Heart right ventricle (tissue), 16 donors: ENCODE measurements at regions not wholly inside any gene's neighbourhood (a gene's known extent, or its start where the extent isn't known, plus 50 kb on each side); places are given as distances from the start of the nearest gene placed in this dataset.
A peak's percentile ranks its signal among the peaks of the same experiment; 100 is the strongest.

Experiments used
- ATAC-seq, 8 donors: fragments of 200-7000 bp; cut with Tn5 transposase; one replicate each; pipeline ENCODE4 v1.9.1; 2020; ENCODE audit warnings: mild to moderate bottlenecking in 8 of 8, moderate library complexity in 8 of 8, moderate number of reproducible peaks in 1 of 8
- DNase-seq, 2 donors: peaks; one replicate each; pipeline ENCODE4 v3.0.0-alpha.2; 2020
- H3K27ac ChIP-seq, 10 donors: fragments of 200-600 bp; sonication (generic) in 2 of 10; one replicate each; pipeline versions ENCODE4 v1.5.0 to v1.8.0; 2020 to 2022; ENCODE audit warnings: mild to moderate bottlenecking in 3 of 10
- H3K27me3 ChIP-seq, 7 donors: fragments of 200-600 bp; one replicate each; pipeline ENCODE4 v1.8.0; 2021 to 2022; ENCODE audit warnings: mild to moderate bottlenecking in 2 of 7
- H3K36me3 ChIP-seq, 9 donors: fragments of 200-600 bp; sonication (generic) in 1 of 9; one replicate each; pipeline versions ENCODE4 v1.5.0 to v1.8.0; 2020 to 2022; ENCODE audit warnings: mild to moderate bottlenecking in 2 of 9
- H3K4me1 ChIP-seq, 9 donors: fragments of 200-600 bp; sonication (generic) in 1 of 9; one replicate each; pipeline versions ENCODE4 v1.5.0 to v1.8.0; 2020 to 2022; ENCODE audit warnings: mild to moderate bottlenecking in 4 of 9
- H3K4me3 ChIP-seq, 10 donors: fragments of 200-600 bp; sonication (generic) in 2 of 10; one replicate each; pipeline versions ENCODE4 v1.5.0 to v1.8.0; 2020 to 2022; ENCODE audit warnings: mild to moderate bottlenecking in 7 of 10, moderate library complexity in 2 of 10
- H3K9me3 ChIP-seq, 11 donors: fragments of 200-600 bp in 10 of 11; sonication (generic) in 2 of 11; one replicate each; pipeline versions ENCODE4 v1.5.0 to v1.8.0; 2013 to 2022; ENCODE audit warnings: mild to moderate bottlenecking in 2 of 11, control low read depth in 1 of 11, moderate library complexity in 1 of 11
- CTCF ChIP-seq, 9 donors: fragments of 200-600 bp; sonication (generic) in 2 of 9; IDR thresholded peaks; one replicate each; pipeline versions ENCODE4 v1.5.0 to v1.8.0; 2021 to 2022; ENCODE audit warnings: antibody characterized with exemption in 9 of 9, mild to moderate bottlenecking in 5 of 9, moderate library complexity in 1 of 9
- WGBS, 2 donors: extraction: QIAGEN DNeasy Blood & Tissue Kit; methylation state at CpG; one replicate each; pipeline ENCODE4 v1.1.7; 2013; ENCODE audit warnings: inconsistent platforms in 1 of 2; 5-methylcytosine and 5-hydroxymethylcytosine counted together
- intact Hi-C, 10 donors: fragments of 100-400 bp; cut with DNase I; formaldehyde crosslinking; loops; one replicate each; pipeline versions ENCODE4 v1.11.1 to v1.14.2; 2022
- donor health status: Arrhythmogenic right ventricular cardiomyopathy.
- donor health status: ischemic (EF 13 %, LVEDD 7.1; RV severe dilation, severe dysfunction).
- donor health status: healthy with polysubstance abuse.
- donor health status: DM: no; HTN: yes; CAD: no.
- donor health status: DM: no; HTN: no; CAD: no.
- donor health status: ischemic (EF 25% LVEDD 6.9; RV normal size, moderate dysfunction).
- donor health status: ischemic (EF 25% LVEDD 5.7; RV mildly dilated, moderate dysfunction).
- donor health status: healthy.
- donor health status: DM: yes; HTN: yes; CAD: no.
- donor health status: Ischemic cardiomyopathy.
- donor health status: ischemic (EF 35%, LVEDD 5.7; RV mildly dilated, moderate dysfunction).
- donor health status: nonischemic (EF 11% LVEDD 7.7; RV severe dilation, severe dysfunction).
- donor health status: DM: yes; HTN: yes; CAD: no.
- donor health status: PGD.
- donor health status: ischemic (EF 29% LVEDD 5.4; RV normal size, mild dysfunction).
- donor health status: nonischemic (EF 23%, LVEDD 6.1; RV moderate dilation, normal function).

- no peak overlapping the region for H3K27ac ChIP-seq
- no peak for ATAC-seq
- H3K4me1 ChIP-seq: no peaks in the 10 kb centered on the region
- no peaks in the 10 kb centered on the region for H3K9me3 ChIP-seq
- no peaks in the 10 kb centered on the region for H3K36me3 ChIP-seq
- no peak overlapping the region for H3K4me3 ChIP-seq
- intact Hi-C loops: no loop called here
- no peak for DNase-seq
- H3K27me3 ChIP-seq: peaks cover 0 to 81% (median 69%) of the 10 kb centered on the region in 7 donors
- TF ChIP-seq CTCF (IDR thresholded peaks at IDR 0.05): no peak
These were observed 65.2 kb upstream of the CISTR start for GRCh38 chr12:53817021-53817389.

GRCh38 chr12:53820514-53821306 lies 68.9 kb upstream of the CISTR start:
- H3K27me3 ChIP-seq: peaks cover 0 to 77% (median 60%) of the 10 kb centered on the region in 7 donors
- no peak for DNase-seq
- H3K36me3 ChIP-seq: no peaks in the 10 kb centered on the region
- WGBS, 2 donors: 60 to 67% methylated on average over 3 of the region's 3 CpGs
- intact Hi-C loops: no loop called here
- no peak overlapping the region for H3K27ac ChIP-seq
- H3K9me3 ChIP-seq: no peaks in the 10 kb centered on the region
- H3K4me1 ChIP-seq: no peaks in the 10 kb centered on the region
- ATAC-seq: peak in 4 of 8 donors; percentile 50 to 65 (median 55)
- H3K4me3 ChIP-seq: no peak overlapping the region
- no peak for TF ChIP-seq CTCF (IDR thresholded peaks at IDR 0.05)

- 54 to 57% methylated on average over 9 of the region's 9 CpGs for WGBS, 2 donors
- intact Hi-C loops: no loop called here
- no peak for TF ChIP-seq CTCF (IDR thresholded peaks at IDR 0.05)
These were observed 72.4 kb upstream of the CISTR start for GRCh38 chr12:53824001-53824712.

GRCh38 chr12:53825246-53826081 lies 73.7 kb upstream of the CISTR start:
- H3K36me3 ChIP-seq: no peaks in the 10 kb centered on the region
- ATAC-seq (no peak), DNase-seq (no peak)
- H3K27me3 ChIP-seq: peaks cover 0 to 42% (median 28%) of the 10 kb centered on the region in 7 donors
- TF ChIP-seq CTCF (IDR thresholded peaks at IDR 0.05): no peak
- no peak overlapping the region for H3K4me3 ChIP-seq
- WGBS, 2 donors: 87% methylated on average over 8 of the region's 8 CpGs
- no peak overlapping the region for H3K27ac ChIP-seq
- intact Hi-C loops: no loop called here
- no peaks in the 10 kb centered on the region for H3K4me1 ChIP-seq
- no peaks in the 10 kb centered on the region for H3K9me3 ChIP-seq

More at GRCh38 chr12:53824001-53824712, 72.4 kb upstream of the CISTR start:
- no peaks in the 10 kb centered on the region for H3K36me3 ChIP-seq
- no peaks in the 10 kb centered on the region for H3K9me3 ChIP-seq
- ATAC-seq (no peak), DNase-seq (no peak)
- H3K4me3 ChIP-seq: no peak overlapping the region
- no peaks in the 10 kb centered on the region for H3K4me1 ChIP-seq
- H3K27me3 ChIP-seq: peaks cover 0 to 49% (median 38%) of the 10 kb centered on the region in 7 donors
- no peak overlapping the region for H3K27ac ChIP-seq
